DND-41 (cell line): ENCODE measurements at regions not wholly inside any gene's neighbourhood (a gene's known extent, or its start where the extent isn't known, plus 50 kb on each side); places are given as distances from the start of the nearest gene placed in this dataset.

Experiments used
- ATAC-seq: fragments of 200-7000 bp; cut with Tn5 transposase; 3 replicates; pipeline ENCODE4 v1.9.1; 2021; ENCODE audit warnings: low read depth; ENCODE audit not compliant: insufficient read depth
- DNase-seq: peaks from one replicate; pipeline ENCODE4 v3.0.0-alpha.2; 2020
- H2AFZ ChIP-seq: 2 replicates; pipeline ENCODE4 v1.6.0; 2012; ENCODE audit warnings: low read depth, low read length
- H3K27ac ChIP-seq: 2 replicates; pipeline ENCODE4 v1.5.1; 2012; ENCODE audit warnings: low read length, inconsistent platforms
- H3K27me3 ChIP-seq: fragments of 200-600 bp; sonication (generic); 2 replicates; pipeline ENCODE4 v1.6.0; 2012; ENCODE audit warnings: low read length, mild to moderate bottlenecking, inconsistent platforms; ENCODE audit not compliant: insufficient read depth, poor library complexity
- H3K36me3 ChIP-seq: 2 replicates; pipeline ENCODE4 v1.5.1; 2012; ENCODE audit warnings: low read length, inconsistent platforms; ENCODE audit not compliant: insufficient read depth
- H3K4me1 ChIP-seq: 2 replicates; pipeline ENCODE4 v1.5.1; 2012; ENCODE audit warnings: mild to moderate bottlenecking, low read length; ENCODE audit not compliant: insufficient read depth
- H3K4me2 ChIP-seq: 2 replicates; pipeline ENCODE4 v1.6.0; 2012; ENCODE audit warnings: mild to moderate bottlenecking, moderate library complexity, low read length, inconsistent platforms; ENCODE audit not compliant: insufficient read depth
- H3K4me3 ChIP-seq, 2 experiments: fragments of 200-600 bp in 1 of 2; shearing (Covaris generic) in 1 of 2; 2 replicates each; pipeline ENCODE4 v1.5.1; 2012 to 2016; ENCODE audit warnings: inconsistent platforms in 2 of 2, low read length in 2 of 2, mild to moderate bottlenecking in 2 of 2, low read depth in 1 of 2, moderate library complexity in 1 of 2
- H3K79me2 ChIP-seq: 2 replicates; pipeline ENCODE4 v1.6.0; 2012; ENCODE audit warnings: low read length, inconsistent platforms; ENCODE audit not compliant: insufficient read depth
- H3K9ac ChIP-seq: 2 replicates; pipeline ENCODE4 v1.6.0; 2012; ENCODE audit warnings: low read depth, mild to moderate bottlenecking, inconsistent platforms, low read length, moderate library complexity
- H3K9me3 ChIP-seq: 2 replicates; pipeline ENCODE4 v1.5.1; 2012; ENCODE audit warnings: low read length, moderate library complexity, mild to moderate bottlenecking, inconsistent platforms; ENCODE audit not compliant: insufficient read depth, severe bottlenecking
- H4K20me1 ChIP-seq: 2 replicates; pipeline ENCODE4 v1.6.0; 2012; ENCODE audit warnings: low read length; ENCODE audit not compliant: insufficient read depth
- CTCF ChIP-seq: IDR thresholded peaks from 2 replicates; pipeline ENCODE4 v1.5.1; 2012; ENCODE audit warnings: borderline replicate concordance, low read length, moderate library complexity, mild to moderate bottlenecking; ENCODE audit not compliant: poor library complexity, severe bottlenecking; ENCODE audit errors: extremely low read depth
- EZH2 ChIP-seq: IDR thresholded peaks from 3 replicates; pipeline ENCODE4 v1.6.1; 2012; ENCODE audit warnings: borderline replicate concordance, low read depth, mild to moderate bottlenecking, moderate library complexity, low read length, inconsistent platforms; ENCODE audit not compliant: severe bottlenecking

DNA sequence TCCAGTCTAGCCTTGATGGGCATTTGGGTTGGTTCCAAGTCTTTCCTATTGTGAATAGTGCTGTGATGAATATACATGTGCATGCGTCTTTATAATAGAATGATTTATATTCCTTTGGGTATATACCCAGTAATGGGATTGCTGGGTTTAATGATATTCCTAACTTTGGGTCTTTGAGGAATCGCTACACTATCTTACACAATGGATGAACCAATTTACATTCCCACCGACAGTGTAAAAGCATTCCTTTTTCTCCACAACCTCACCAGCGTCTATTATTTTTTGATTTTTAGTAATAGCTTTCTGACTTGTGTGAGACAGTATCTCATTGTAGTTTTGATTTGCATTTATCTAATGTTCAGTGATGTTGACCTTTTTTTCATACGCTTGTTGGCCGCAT, 1040.1 kb downstream of the MAT2B start:
- no peak for DNase-seq
- TF ChIP-seq EZH2 (no peak), CTCF (no peak)
- no peak overlapping the region for H3K9ac ChIP-seq

GRCh38 chr5:164553851-164554250, 1048.4 kb downstream of the MAT2B start:
- no peaks in the 10 kb centered on the region for H4K20me1 ChIP-seq
- H3K9me3 ChIP-seq: no peaks in the 10 kb centered on the region
- H3K4me2 ChIP-seq: no peak overlapping the region
- H3K27me3 ChIP-seq: no peaks in the 10 kb centered on the region
- no peak for TF ChIP-seq EZH2
- no peak for TF ChIP-seq CTCF
- H3K4me1 ChIP-seq: no peaks in the 10 kb centered on the region
- H3K79me2 ChIP-seq: no peaks in the 10 kb centered on the region
- ATAC-seq: no peak
- H3K9ac ChIP-seq: no peak overlapping the region
- no peak overlapping the region for H3K4me3 ChIP-seq
- no peak overlapping the region for H2AFZ ChIP-seq
- no peak overlapping the region for H3K27ac ChIP-seq
- H3K36me3 ChIP-seq: no peaks in the 10 kb centered on the region
- DNase-seq: no peak

More for the DNA sequence above, 1040.1 kb downstream of the MAT2B start:
- ATAC-seq: no peak
- Histone ChIP-seq H3K9me3 (no peaks in the 10 kb centered on the region), H3K36me3 (no peaks in the 10 kb centered on the region), H4K20me1 (no peaks in the 10 kb centered on the region), H3K27me3 (no peaks in the 10 kb centered on the region), H3K4me2 (no peak overlapping the region), H3K4me1 (no peaks in the 10 kb centered on the region), H3K79me2 (no peaks in the 10 kb centered on the region), H3K27ac (no peak overlapping the region), H3K4me3 (no peak overlapping the region), H2AFZ (no peak overlapping the region)

GRCh38 chr5:164555809-164556208, 1050.4 kb downstream of the MAT2B start:
- TF ChIP-seq CTCF (no peak), EZH2 (no peak)
- Histone ChIP-seq H3K9me3 (no peaks in the 10 kb centered on the region), H4K20me1 (no peaks in the 10 kb centered on the region), H3K9ac (no peak overlapping the region), H3K36me3 (no peaks in the 10 kb centered on the region), H2AFZ (no peak overlapping the region), H3K79me2 (no peaks in the 10 kb centered on the region), H3K27ac (no peak overlapping the region), H3K27me3 (no peaks in the 10 kb centered on the region), H3K4me3 (no peak overlapping the region), H3K4me2 (no peak overlapping the region), H3K4me1 (no peaks in the 10 kb centered on the region)
- no peak for ATAC-seq
- DNase-seq: no peak

DNA sequence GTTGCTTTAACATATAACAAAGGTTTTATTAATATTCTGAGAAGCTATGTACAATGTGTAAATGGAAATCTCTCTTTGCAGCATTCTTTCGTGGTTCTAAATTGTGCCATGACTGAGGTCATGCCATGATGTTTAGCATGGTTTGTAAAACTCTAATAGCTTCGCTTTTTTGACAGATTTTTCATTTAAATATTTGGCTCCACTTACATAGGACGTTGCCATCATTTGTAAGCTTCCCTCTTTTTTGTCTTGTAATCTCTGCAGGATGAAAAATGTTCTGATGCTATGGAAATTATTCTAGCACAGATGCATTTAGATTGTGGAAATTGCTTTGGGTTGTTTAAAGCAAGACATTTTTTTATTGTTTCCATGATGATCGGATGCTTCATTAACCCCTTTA, 1054.8 kb downstream of the MAT2B start:
- H2AFZ ChIP-seq: no peak overlapping the region
- H3K79me2 ChIP-seq: no peaks in the 10 kb centered on the region
- H4K20me1 ChIP-seq: no peaks in the 10 kb centered on the region
- no peak for TF ChIP-seq CTCF
- TF ChIP-seq EZH2: no peak
- DNase-seq: no peak
- no peaks in the 10 kb centered on the region for H3K4me1 ChIP-seq
- H3K36me3 ChIP-seq: no peaks in the 10 kb centered on the region
- no peak for ATAC-seq
- H3K9me3 ChIP-seq: no peaks in the 10 kb centered on the region
- no peak overlapping the region for H3K4me2 ChIP-seq
- no peak overlapping the region for H3K27ac ChIP-seq
- no peak overlapping the region for H3K4me3 ChIP-seq
- no peak overlapping the region for H3K9ac ChIP-seq
- no peaks in the 10 kb centered on the region for H3K27me3 ChIP-seq
